Loucy (cell line): ENCODE measurements at regions not wholly inside any gene's neighbourhood (a gene's known extent, or its start where the extent isn't known, plus 50 kb on each side); places are given as distances from the start of the nearest gene placed in this dataset.

Source experiments
- H2AFZ ChIP-seq: fragments of 200-600 bp; sonication (generic); 2 replicates; pipeline ENCODE4 v1.6.0; 2016; ENCODE audit warnings: antibody characterized with exemption, mild to moderate bottlenecking, low read length, moderate library complexity
- H3F3A ChIP-seq: fragments of 200-600 bp; 2 replicates; pipeline ENCODE4 v1.6.0; 2016; ENCODE audit warnings: antibody characterized with exemption, low read depth, mild to moderate bottlenecking
- H3K27me3 ChIP-seq: fragments of 200-600 bp; sonication (generic); 2 replicates; pipeline ENCODE4 v1.6.1; 2014; ENCODE audit warnings: low read length, mild to moderate bottlenecking; ENCODE audit not compliant: insufficient read depth, poor library complexity, severe bottlenecking
- H3K36me3 ChIP-seq: fragments of 200-600 bp; sonication (generic); 2 replicates; pipeline ENCODE4 v1.6.1; 2016; ENCODE audit warnings: low read length; ENCODE audit not compliant: insufficient read depth
- H3K4me1 ChIP-seq: fragments of 200-600 bp; sonication (generic); 2 replicates; pipeline ENCODE4 v1.5.1; 2014; ENCODE audit warnings: low read length, mild to moderate bottlenecking; ENCODE audit not compliant: insufficient read depth, poor library complexity, severe bottlenecking
- H3K4me2 ChIP-seq: fragments of 200-600 bp; sonication (generic); 2 replicates; pipeline ENCODE4 v1.6.0; 2014; ENCODE audit warnings: antibody characterized with exemption, low read length, low read depth, mild to moderate bottlenecking; ENCODE audit not compliant: poor library complexity, severe bottlenecking
- H3K4me3 ChIP-seq: fragments of 200-600 bp; sonication (generic); 2 replicates; pipeline ENCODE4 v1.5.1; 2014; ENCODE audit warnings: low read length, mild to moderate bottlenecking, mixed read lengths; ENCODE audit not compliant: poor library complexity, severe bottlenecking
- H3K79me2 ChIP-seq: fragments of 200-600 bp; sonication (generic); 2 replicates; pipeline ENCODE4 v1.6.1; 2014; ENCODE audit warnings: low read length; ENCODE audit not compliant: insufficient read depth
- H3K9ac ChIP-seq: fragments of 200-600 bp; sonication (generic); 2 replicates; pipeline ENCODE4 v1.6.0; 2014; ENCODE audit warnings: mild to moderate bottlenecking, low read depth, low read length, moderate library complexity; ENCODE audit not compliant: poor library complexity, severe bottlenecking
- H3K9me2 ChIP-seq: fragments of 200-600 bp; sonication (generic); replicated peaks from 2 replicates; pipeline ENCODE4 v1.6.1; 2016; ENCODE audit warnings: low read depth, low read length, mixed read lengths
- H3K9me3 ChIP-seq: fragments of 200-600 bp; sonication (generic); 2 replicates; pipeline ENCODE4 v1.6.1; 2014; ENCODE audit warnings: mild to moderate bottlenecking, antibody characterized with exemption, low read length, low read depth; ENCODE audit not compliant: insufficient read depth
- H4K20me1 ChIP-seq: fragments of 200-600 bp; sonication (generic); 2 replicates; pipeline ENCODE4 v1.6.0; 2014; ENCODE audit warnings: antibody characterized with exemption, low read length, mild to moderate bottlenecking; ENCODE audit not compliant: insufficient read depth, poor library complexity, severe bottlenecking
- EZH2phosphoT487 ChIP-seq: fragments of 200-600 bp; IDR thresholded peaks from 2 replicates; pipeline ENCODE4 v1.6.1; 2018; ENCODE audit warnings: antibody characterized with exemption, mild to moderate bottlenecking, moderate library complexity, borderline replicate concordance
- TF ChIP-seq, protein P1 (sequence below): fragments of 200-600 bp; sonication (generic); conservative IDR thresholded peaks from 2 replicates; pipeline ENCODE4 v1.5.1; 2014; ENCODE audit warnings: mild to moderate bottlenecking, antibody characterized with exemption, low read length

DNA sequence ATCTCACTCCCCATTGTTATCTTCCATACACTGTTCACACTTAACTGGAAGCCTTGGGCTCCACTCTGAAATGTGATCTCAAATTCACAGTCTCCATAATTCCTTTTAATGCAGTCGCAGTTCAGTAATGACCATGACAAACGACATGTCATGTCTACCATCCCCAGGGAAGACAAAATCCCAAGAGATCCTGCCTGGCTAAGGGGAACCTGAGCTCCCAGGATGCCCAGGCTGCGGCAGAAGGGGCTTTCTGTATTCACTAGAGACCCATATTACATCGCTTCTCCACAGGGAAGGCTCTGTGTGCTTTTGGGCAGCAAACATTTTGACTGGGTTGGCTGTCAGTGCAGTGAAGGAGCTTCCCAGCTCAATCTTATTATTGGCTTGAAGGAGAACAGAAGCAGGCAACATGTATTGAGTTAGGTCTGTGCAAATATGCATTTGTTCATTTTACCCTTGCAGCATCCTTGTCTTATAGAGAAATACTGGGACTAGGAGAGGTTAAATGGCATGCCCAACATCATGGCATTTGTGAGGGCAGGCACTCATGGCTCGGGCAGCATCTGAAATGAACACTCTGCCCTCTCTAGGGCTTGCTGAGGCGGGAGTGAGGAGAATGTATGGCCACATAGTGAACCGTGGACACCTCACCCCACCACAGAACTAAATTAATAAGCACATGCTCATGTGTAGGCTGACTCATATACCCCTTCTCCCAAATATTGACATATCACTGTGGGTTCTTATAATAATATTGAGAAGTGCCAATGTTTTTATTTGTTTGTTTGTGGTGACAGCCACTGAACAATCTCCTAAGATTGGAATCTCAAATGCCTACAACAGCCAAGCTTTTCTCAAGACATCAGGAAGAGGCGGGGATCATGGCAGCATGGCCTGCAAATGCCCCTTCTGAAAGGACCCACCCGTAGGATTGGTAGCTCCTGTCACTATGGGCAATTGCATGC, 141.6 kb upstream of the FOXB1 start:
- H3K9ac ChIP-seq: no peak overlapping the region

DNA sequence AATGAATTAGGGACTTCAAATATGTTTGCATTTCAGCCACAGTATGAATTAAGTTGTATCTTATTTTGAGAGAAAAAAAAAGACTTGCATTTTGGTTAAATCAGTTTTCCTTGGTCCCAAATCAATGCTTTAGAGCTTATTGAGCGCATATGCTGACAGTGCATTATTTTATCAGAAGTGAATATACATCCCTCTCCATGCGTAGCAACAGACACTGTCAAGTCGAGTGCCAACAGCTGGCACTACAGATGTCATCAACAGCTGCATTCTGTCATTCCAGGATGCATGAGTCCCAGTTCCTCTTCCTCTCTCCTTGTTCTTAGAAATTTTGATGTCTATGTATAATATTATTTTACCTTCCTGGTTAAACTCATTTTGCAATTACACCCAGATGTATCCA, 156.1 kb upstream of the FOXB1 start:
- H3K27me3 ChIP-seq: no peaks in the 10 kb centered on the region
- no peaks in the 10 kb centered on the region for H3K79me2 ChIP-seq
- H2AFZ ChIP-seq: no peak overlapping the region
- H3K9me3 ChIP-seq: no peaks in the 10 kb centered on the region
- no peaks in the 10 kb centered on the region for H3K9me2 ChIP-seq
- no peaks in the 10 kb centered on the region for H3K4me1 ChIP-seq
- TF ChIP-seq, protein P1, sequence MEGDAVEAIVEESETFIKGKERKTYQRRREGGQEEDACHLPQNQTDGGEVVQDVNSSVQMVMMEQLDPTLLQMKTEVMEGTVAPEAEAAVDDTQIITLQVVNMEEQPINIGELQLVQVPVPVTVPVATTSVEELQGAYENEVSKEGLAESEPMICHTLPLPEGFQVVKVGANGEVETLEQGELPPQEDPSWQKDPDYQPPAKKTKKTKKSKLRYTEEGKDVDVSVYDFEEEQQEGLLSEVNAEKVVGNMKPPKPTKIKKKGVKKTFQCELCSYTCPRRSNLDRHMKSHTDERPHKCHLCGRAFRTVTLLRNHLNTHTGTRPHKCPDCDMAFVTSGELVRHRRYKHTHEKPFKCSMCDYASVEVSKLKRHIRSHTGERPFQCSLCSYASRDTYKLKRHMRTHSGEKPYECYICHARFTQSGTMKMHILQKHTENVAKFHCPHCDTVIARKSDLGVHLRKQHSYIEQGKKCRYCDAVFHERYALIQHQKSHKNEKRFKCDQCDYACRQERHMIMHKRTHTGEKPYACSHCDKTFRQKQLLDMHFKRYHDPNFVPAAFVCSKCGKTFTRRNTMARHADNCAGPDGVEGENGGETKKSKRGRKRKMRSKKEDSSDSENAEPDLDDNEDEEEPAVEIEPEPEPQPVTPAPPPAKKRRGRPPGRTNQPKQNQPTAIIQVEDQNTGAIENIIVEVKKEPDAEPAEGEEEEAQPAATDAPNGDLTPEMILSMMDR: no peak
- no peak for TF ChIP-seq EZH2phosphoT487
- no peak overlapping the region for H3K4me2 ChIP-seq
- H3F3A ChIP-seq: no peaks in the 10 kb centered on the region
- H3K36me3 ChIP-seq: no peaks in the 10 kb centered on the region
- no peaks in the 10 kb centered on the region for H4K20me1 ChIP-seq
- no peak overlapping the region for H3K4me3 ChIP-seq
- no peak overlapping the region for H3K9ac ChIP-seq

More for the DNA sequence above, 141.6 kb upstream of the FOXB1 start:
- no peaks in the 10 kb centered on the region for H3K4me1 ChIP-seq
- no peaks in the 10 kb centered on the region for H3K9me3 ChIP-seq
- H4K20me1 ChIP-seq: no peaks in the 10 kb centered on the region
- TF ChIP-seq, protein P1: no peak
- no peak for TF ChIP-seq EZH2phosphoT487
- no peak overlapping the region for H3K4me2 ChIP-seq
- H3K4me3 ChIP-seq: no peak overlapping the region
- H3F3A ChIP-seq: no peaks in the 10 kb centered on the region
- no peaks in the 10 kb centered on the region for H3K27me3 ChIP-seq
- no peaks in the 10 kb centered on the region for H3K36me3 ChIP-seq
- no peaks in the 10 kb centered on the region for H3K9me2 ChIP-seq
- H2AFZ ChIP-seq: no peak overlapping the region
- H3K79me2 ChIP-seq: no peaks in the 10 kb centered on the region

DNA sequence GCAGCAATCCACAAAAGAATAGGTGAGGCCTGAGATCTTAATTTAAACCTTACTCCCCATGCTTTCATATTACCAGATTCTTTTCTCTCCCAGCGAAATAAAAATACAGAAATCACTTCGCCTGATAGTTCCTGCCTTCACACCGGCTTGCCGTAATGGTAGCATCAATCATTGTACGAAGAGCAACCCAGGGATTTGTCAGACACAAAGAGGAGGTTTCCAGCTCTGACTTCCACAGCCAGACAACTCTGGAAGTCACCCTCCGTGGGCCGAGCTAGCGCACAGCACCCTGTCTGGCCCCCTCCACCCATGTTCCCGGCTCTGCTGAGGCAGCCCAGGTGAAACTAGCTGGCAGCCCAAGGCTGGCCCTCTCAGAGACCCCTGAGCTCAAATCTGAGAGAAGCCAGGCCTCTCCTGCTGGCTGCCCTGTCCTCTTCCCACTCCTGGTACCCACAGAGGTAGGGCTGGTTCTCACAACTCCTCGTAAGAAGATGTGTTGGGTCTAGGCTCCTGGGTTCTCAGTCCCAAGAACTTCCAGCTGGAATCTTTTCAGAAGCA, 156.9 kb upstream of the BNIP2 start:
- Histone ChIP-seq H3F3A (no peaks in the 10 kb centered on the region), H3K4me2 (no peak overlapping the region), H4K20me1 (no peaks in the 10 kb centered on the region), H2AFZ (no peak overlapping the region), H3K27me3 (no peaks in the 10 kb centered on the region), H3K36me3 (no peaks in the 10 kb centered on the region), H3K9me2 (no peaks in the 10 kb centered on the region), H3K4me3 (no peak overlapping the region), H3K79me2 (no peaks in the 10 kb centered on the region), H3K9me3 (no peaks in the 10 kb centered on the region), H3K4me1 (no peaks in the 10 kb centered on the region), H3K9ac (no peak overlapping the region)
- TF ChIP-seq EZH2phosphoT487: no peak
- TF ChIP-seq, protein P1: no peak
